Mesendoderm (in vitro differentiated cells): ENCODE measurements at regions not wholly inside any gene's neighbourhood (a gene's known extent, or its start where the extent isn't known, plus 50 kb on each side); places are given as distances from the start of the nearest gene placed in this dataset.

Experiments
- DNase-seq: peaks from one replicate; pipeline ENCODE4 v3.0.0; 2013
- H2AK5ac ChIP-seq: 2 replicates; pipeline ENCODE4 v1.6.1; 2013; ENCODE audit warnings: low read length, inconsistent platforms
- H2BK120ac ChIP-seq: 2 replicates; pipeline ENCODE4 v1.6.1; 2013; ENCODE audit warnings: low read depth, mild to moderate bottlenecking, low read length, moderate library complexity, mixed read lengths
- H2BK15ac ChIP-seq: replicated peaks from 2 replicates; pipeline ENCODE4 v1.6.1; 2013; ENCODE audit warnings: low read depth, mild to moderate bottlenecking, moderate library complexity
- H2BK5ac ChIP-seq: 2 replicates; pipeline ENCODE4 v1.6.1; 2013; ENCODE audit warnings: low read length, inconsistent platforms
- H3K18ac ChIP-seq: 2 replicates; pipeline ENCODE4 v1.6.1; 2013; ENCODE audit warnings: mild to moderate bottlenecking, low read length, mixed read lengths
- H3K23ac ChIP-seq: one replicate; pipeline ENCODE4 v1.6.1; 2013; ENCODE audit warnings: low read length
- H3K27ac ChIP-seq: 2 replicates; pipeline ENCODE4 v1.5.1; 2013; ENCODE audit warnings: low read depth, mild to moderate bottlenecking, inconsistent platforms, low read length, moderate library complexity
- H3K27me3 ChIP-seq: 2 replicates; pipeline ENCODE4 v1.6.1; 2013; ENCODE audit warnings: low read length, control low read depth, mild to moderate bottlenecking, inconsistent platforms; ENCODE audit not compliant: insufficient read depth, poor library complexity
- H3K36me3 ChIP-seq: 2 replicates; pipeline ENCODE4 v1.6.1; 2013; ENCODE audit warnings: low read length, inconsistent platforms; ENCODE audit not compliant: control insufficient read depth, insufficient read depth
- H3K4ac ChIP-seq: one replicate; pipeline ENCODE4 v1.6.1; 2013; ENCODE audit warnings: low read depth, mild to moderate bottlenecking, low read length, moderate library complexity
- H3K4me1 ChIP-seq: 2 replicates; pipeline ENCODE4 v1.6.1; 2013; ENCODE audit warnings: low read depth, low read length, inconsistent platforms; ENCODE audit not compliant: control insufficient read depth
- H3K4me2 ChIP-seq: 2 replicates; pipeline ENCODE4 v1.6.1; 2013; ENCODE audit warnings: low read length
- H3K4me3 ChIP-seq: 2 replicates; pipeline ENCODE4 v1.5.1; 2013; ENCODE audit warnings: mild to moderate bottlenecking, low read length
- H3K56ac ChIP-seq: one replicate; pipeline ENCODE4 v1.6.1; 2013; ENCODE audit warnings: low read length
- H3K79me1 ChIP-seq: 2 replicates; pipeline ENCODE4 v1.6.1; 2013; ENCODE audit warnings: low read length, inconsistent platforms
- H3K79me2 ChIP-seq: 2 replicates; pipeline ENCODE4 v1.6.1; 2013; ENCODE audit warnings: mild to moderate bottlenecking, low read length; ENCODE audit not compliant: control insufficient read depth, insufficient read depth
- H3K9ac ChIP-seq: 2 replicates; pipeline ENCODE4 v1.6.1; 2013; ENCODE audit warnings: low read length, inconsistent platforms
- H4K5ac ChIP-seq: one replicate; pipeline ENCODE4 v1.6.1; 2013; ENCODE audit warnings: low read length
- H4K8ac ChIP-seq: one replicate; pipeline ENCODE4 v1.6.1; 2013; ENCODE audit warnings: low read depth, mild to moderate bottlenecking, control low read depth, low read length, moderate library complexity
- WGBS: extraction: QIAGEN DNeasy Blood & Tissue Kit; methylation state at CpG from one replicate; pipeline ENCODE4 v1.1.7; 2013; ENCODE audit warnings: low lambda C conversion rate, missing lambda C conversion rate; ENCODE audit not compliant: insufficient coverage; ENCODE audit errors: extremely low coverage; 5-methylcytosine and 5-hydroxymethylcytosine counted together

- H3K4ac ChIP-seq = no peak overlapping the region
- H3K79me2 ChIP-seq = no peaks in the 10 kb centered on the region
- H3K18ac ChIP-seq = no peak overlapping the region
- no peak overlapping the region for H2AK5ac ChIP-seq
- no peak overlapping the region for H2BK5ac ChIP-seq
- no peaks in the 10 kb centered on the region for H3K4me1 ChIP-seq
- H3K23ac ChIP-seq = no peak overlapping the region
- H4K5ac ChIP-seq = no peak overlapping the region
- no peak overlapping the region for H2BK120ac ChIP-seq
- H2BK15ac ChIP-seq = no peak overlapping the region
- H3K36me3 ChIP-seq = no peaks in the 10 kb centered on the region
- H3K79me1 ChIP-seq = no peaks in the 10 kb centered on the region
- H3K9ac ChIP-seq = no peak overlapping the region
- WGBS = no CpG with 5 or more reads among the region's 10 CpGs
- H3K4me3 ChIP-seq = no peak overlapping the region
- H3K27ac ChIP-seq = no peak overlapping the region
- DNase-seq = no peak
- no peaks in the 10 kb centered on the region for H3K27me3 ChIP-seq
- no peak overlapping the region for H3K56ac ChIP-seq
- no peak overlapping the region for H3K4me2 ChIP-seq
- no peak overlapping the region for H4K8ac ChIP-seq
Measured at GRCh38 chr17:79305376-79305767, 230.7 kb downstream of the ENGASE start.

GRCh38 chr17:79304884-79305283, 230.3 kb downstream of the ENGASE start:
- no peaks in the 10 kb centered on the region for H3K79me1 ChIP-seq
- H2AK5ac ChIP-seq = no peak overlapping the region
- no peak overlapping the region for H2BK15ac ChIP-seq
- no peak overlapping the region for H3K4me2 ChIP-seq
- no peak overlapping the region for H3K9ac ChIP-seq
- H3K4me1 ChIP-seq = no peaks in the 10 kb centered on the region
- H3K36me3 ChIP-seq = no peaks in the 10 kb centered on the region
- no CpG with 5 or more reads among the region's 13 CpGs for WGBS
- no peak overlapping the region for H2BK120ac ChIP-seq
- H3K23ac ChIP-seq = no peak overlapping the region
- no peaks in the 10 kb centered on the region for H3K79me2 ChIP-seq
- H3K4me3 ChIP-seq = no peak overlapping the region
- no peak overlapping the region for H4K8ac ChIP-seq
- H3K56ac ChIP-seq = no peak overlapping the region
- no peak overlapping the region for H3K27ac ChIP-seq
- DNase-seq = peak; percentile 18
- H3K4ac ChIP-seq = no peak overlapping the region
- no peak overlapping the region for H3K18ac ChIP-seq
- no peak overlapping the region for H4K5ac ChIP-seq
- H2BK5ac ChIP-seq = no peak overlapping the region
- no peaks in the 10 kb centered on the region for H3K27me3 ChIP-seq

- no peak overlapping the region for H3K18ac ChIP-seq
- H3K79me1 ChIP-seq = no peaks in the 10 kb centered on the region
- H3K36me3 ChIP-seq = no peaks in the 10 kb centered on the region
- no peak overlapping the region for H3K23ac ChIP-seq
- no peak overlapping the region for H3K9ac ChIP-seq
- no peak for DNase-seq
- no peak overlapping the region for H3K4me3 ChIP-seq
- no peak overlapping the region for H4K8ac ChIP-seq
- H3K27ac ChIP-seq = no peak overlapping the region
- H2BK15ac ChIP-seq = no peak overlapping the region
- H3K56ac ChIP-seq = no peak overlapping the region
- H3K4ac ChIP-seq = no peak overlapping the region
- H2AK5ac ChIP-seq = no peak overlapping the region
- H2BK5ac ChIP-seq = no peak overlapping the region
- H3K27me3 ChIP-seq = no peaks in the 10 kb centered on the region
- H3K4me2 ChIP-seq = no peak overlapping the region
- H4K5ac ChIP-seq = no peak overlapping the region
- no CpG with 5 or more reads among the region's 7 CpGs for WGBS
- H3K4me1 ChIP-seq = no peaks in the 10 kb centered on the region
- H3K79me2 ChIP-seq = no peaks in the 10 kb centered on the region
- no peak overlapping the region for H2BK120ac ChIP-seq
Measured at GRCh38 chr17:79303641-79304205, 229.1 kb downstream of the ENGASE start.

GRCh38 chr17:79301469-79301868, 226.8 kb downstream of the ENGASE start:
- H3K56ac ChIP-seq = no peak overlapping the region
- no peak overlapping the region for H3K18ac ChIP-seq
- no peaks in the 10 kb centered on the region for H3K79me2 ChIP-seq
- H2AK5ac ChIP-seq = no peak overlapping the region
- no peak overlapping the region for H3K4ac ChIP-seq
- no peak overlapping the region for H3K27ac ChIP-seq
- WGBS = no CpG with 5 or more reads among the region's 8 CpGs
- DNase-seq = peak; percentile 21
- no peaks in the 10 kb centered on the region for H3K4me1 ChIP-seq
- H2BK5ac ChIP-seq = no peak overlapping the region
- no peaks in the 10 kb centered on the region for H3K79me1 ChIP-seq
- H3K36me3 ChIP-seq = no peaks in the 10 kb centered on the region
- H3K4me2 ChIP-seq = no peak overlapping the region
- no peak overlapping the region for H4K5ac ChIP-seq
- H3K9ac ChIP-seq = no peak overlapping the region
- H2BK15ac ChIP-seq = no peak overlapping the region
- no peaks in the 10 kb centered on the region for H3K27me3 ChIP-seq
- H3K23ac ChIP-seq = no peak overlapping the region
- H4K8ac ChIP-seq = no peak overlapping the region
- H3K4me3 ChIP-seq = no peak overlapping the region
- no peak overlapping the region for H2BK120ac ChIP-seq

- Histone ChIP-seq H3K4me3 (no peak overlapping the region), H3K79me2 (no peaks in the 10 kb centered on the region), H3K4me1 (no peaks in the 10 kb centered on the region), H3K27ac (no peak overlapping the region), H2BK15ac (no peak overlapping the region), H3K4me2 (no peak overlapping the region), H4K5ac (no peak overlapping the region), H2AK5ac (no peak overlapping the region), H3K23ac (no peak overlapping the region), H2BK5ac (no peak overlapping the region), H4K8ac (no peak overlapping the region), H3K9ac (no peak overlapping the region), H3K79me1 (no peaks in the 10 kb centered on the region), H3K27me3 (no peaks in the 10 kb centered on the region), H3K4ac (no peak overlapping the region), H2BK120ac (no peak overlapping the region), H3K56ac (no peak overlapping the region), H3K36me3 (no peaks in the 10 kb centered on the region), H3K18ac (no peak overlapping the region)
- no CpG with 5 or more reads among the region's 7 CpGs for WGBS
- DNase-seq = no peak
Measured at GRCh38 chr17:79299349-79299748, 224.7 kb downstream of the ENGASE start.

- Histone ChIP-seq H3K27ac (no peak overlapping the region), H4K8ac (no peak overlapping the region), H3K79me2 (no peaks in the 10 kb centered on the region), H3K4me2 (no peak overlapping the region), H3K4ac (no peak overlapping the region), H2AK5ac (no peak overlapping the region), H3K27me3 (no peaks in the 10 kb centered on the region), H3K79me1 (no peaks in the 10 kb centered on the region), H2BK15ac (no peak overlapping the region), H3K4me3 (no peak overlapping the region), H3K18ac (no peak overlapping the region), H2BK5ac (no peak overlapping the region), H3K23ac (no peak overlapping the region), H4K5ac (no peak overlapping the region), H3K36me3 (no peaks in the 10 kb centered on the region), H2BK120ac (no peak overlapping the region), H3K9ac (no peak overlapping the region), H3K56ac (no peak overlapping the region), H3K4me1 (no peaks in the 10 kb centered on the region)
- DNase-seq = no peak
- WGBS = no CpG with 5 or more reads among the region's 12 CpGs
Measured at GRCh38 chr17:79298799-79299198, 224.2 kb downstream of the ENGASE start.
